ENCODE measurements at regions not wholly inside any gene's neighbourhood (a gene's known extent, or its start where the extent isn't known, plus 50 kb on each side); places are given as distances from the start of the nearest gene placed in this dataset.

DNA sequence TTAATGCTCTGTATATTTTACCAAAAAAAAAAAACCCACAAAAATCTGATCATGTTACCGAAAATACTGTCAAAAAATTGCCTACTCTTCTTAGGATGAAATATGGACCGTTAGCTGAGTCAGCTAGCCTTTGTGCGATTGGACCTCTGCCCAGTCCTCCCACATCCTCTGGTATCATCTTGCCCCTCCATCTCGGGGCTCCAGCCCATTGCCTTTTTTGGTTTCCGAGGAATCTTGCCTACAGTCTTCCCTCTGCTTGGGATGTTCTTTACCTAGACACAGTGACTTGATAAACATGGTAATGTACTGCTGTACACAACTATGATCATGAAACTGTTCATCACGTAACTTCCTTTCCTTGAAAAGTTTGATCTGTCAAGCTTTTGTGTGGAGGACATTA, 371.4 kb downstream of the SV2B start:
- H3K9ac ChIP-seq: no peak overlapping the region
- H3K36me3 ChIP-seq (ENCODE audit: low read depth): no peaks in the 10 kb centered on the region
- no peak overlapping the region for H2AFZ ChIP-seq
- no peak overlapping the region for H3K27ac ChIP-seq
- H3F3A ChIP-seq (ENCODE audit: insufficient read depth): no peaks in the 10 kb centered on the region
- H3K27me3 ChIP-seq (replicated peaks; ENCODE audit: insufficient read depth): 0 out of 2 replicates have a peak, but pooled peaks cover 3% of the 10 kb centered on the region
- H4K20me1 ChIP-seq (ENCODE audit: insufficient read depth): no peaks in the 10 kb centered on the region
- H3K4me1 ChIP-seq (ENCODE audit: insufficient read depth): no peaks in the 10 kb centered on the region
- WGBS, 2 experiments (ENCODE audit: low coverage in 1 of 2, low lambda C conversion rate in 2 of 2, missing lambda C conversion rate in 2 of 2): 56 to 69% methylated on average over 6 of the region's 6 CpGs
- TF ChIP-seq EZH2phosphoT487 (IDR thresholded peaks at IDR 0.05; ENCODE audit: insufficient read depth, low read depth): no peak
- TF ChIP-seq EZH2 (IDR thresholded peaks at IDR 0.05; ENCODE audit: insufficient read depth, poor library complexity, severe bottlenecking): no peak
- DNase-seq: no peak
- in situ Hi-C loops (cut with MboI): no loop called here
- no peak overlapping the region for H3K4me3 ChIP-seq
- no peaks in the 10 kb centered on the region for H3K9me2 ChIP-seq (ENCODE audit: insufficient read depth)
- no peaks in the 10 kb centered on the region for H3K79me2 ChIP-seq (ENCODE audit: insufficient read depth)
- H3K4me2 ChIP-seq (ENCODE audit: unreplicated experiment): no peak overlapping the region
- H3K9me3 ChIP-seq (ENCODE audit: low read depth): no peaks in the 10 kb centered on the region

GRCh38 chr15:91472316-91472756, 372.3 kb downstream of the SV2B start:
- Histone ChIP-seq H3K4me2 (ENCODE audit: unreplicated experiment) (no peak overlapping the region), H3K4me1 (ENCODE audit: insufficient read depth) (no peaks in the 10 kb centered on the region), H3K27ac (no peak overlapping the region), H3K27me3 (replicated peaks; ENCODE audit: insufficient read depth) (0 out of 2 replicates have a peak, but pooled peaks cover 3% of the 10 kb centered on the region), H3K79me2 (ENCODE audit: insufficient read depth) (no peaks in the 10 kb centered on the region), H4K20me1 (ENCODE audit: insufficient read depth) (no peaks in the 10 kb centered on the region), H3F3A (ENCODE audit: insufficient read depth) (no peaks in the 10 kb centered on the region), H2AFZ (no peak overlapping the region), H3K36me3 (ENCODE audit: low read depth) (no peaks in the 10 kb centered on the region), H3K9me3 (ENCODE audit: low read depth) (no peaks in the 10 kb centered on the region), H3K9me2 (ENCODE audit: insufficient read depth) (no peaks in the 10 kb centered on the region), H3K4me3 (no peak overlapping the region), H3K9ac (no peak overlapping the region)
- no peak for DNase-seq
- in situ Hi-C loops (cut with MboI): no loop called here
- TF ChIP-seq EZH2 (IDR thresholded peaks at IDR 0.05; ENCODE audit: insufficient read depth, poor library complexity, severe bottlenecking) (no peak), EZH2phosphoT487 (IDR thresholded peaks at IDR 0.05; ENCODE audit: insufficient read depth, low read depth) (no peak)
- 37 to 53% methylated on average over 3 of the region's 3 CpGs for WGBS, 2 experiments (ENCODE audit: low coverage in 1 of 2, low lambda C conversion rate in 2 of 2, missing lambda C conversion rate in 2 of 2)

GRCh38 chr15:91473894-91474545, 374.0 kb downstream of the SV2B start:
- H3K4me2 ChIP-seq (ENCODE audit: unreplicated experiment): no peak overlapping the region
- 33 to 37% methylated on average over 3 of the region's 3 CpGs for WGBS, 2 experiments (ENCODE audit: low coverage in 1 of 2, low lambda C conversion rate in 2 of 2, missing lambda C conversion rate in 2 of 2)
- no peaks in the 10 kb centered on the region for H3K36me3 ChIP-seq (ENCODE audit: low read depth)
- H2AFZ ChIP-seq: no peak overlapping the region
- H3K27ac ChIP-seq: no peak overlapping the region
- no peaks in the 10 kb centered on the region for H3K79me2 ChIP-seq (ENCODE audit: insufficient read depth)
- no peaks in the 10 kb centered on the region for H3F3A ChIP-seq (ENCODE audit: insufficient read depth)
- no peak for DNase-seq
- in situ Hi-C loops (cut with MboI): no loop called here
- no peak overlapping the region for H3K9ac ChIP-seq
- H3K9me3 ChIP-seq (ENCODE audit: low read depth): no peaks in the 10 kb centered on the region
- 0 out of 2 replicates have a peak, but pooled peaks cover 3% of the 10 kb centered on the region for H3K27me3 ChIP-seq (replicated peaks; ENCODE audit: insufficient read depth)
- no peak overlapping the region for H3K4me3 ChIP-seq
- H3K9me2 ChIP-seq (ENCODE audit: insufficient read depth): no peaks in the 10 kb centered on the region
- no peaks in the 10 kb centered on the region for H4K20me1 ChIP-seq (ENCODE audit: insufficient read depth)
- TF ChIP-seq EZH2 (IDR thresholded peaks at IDR 0.05; ENCODE audit: insufficient read depth, poor library complexity, severe bottlenecking) (no peak), EZH2phosphoT487 (IDR thresholded peaks at IDR 0.05; ENCODE audit: insufficient read depth, low read depth) (no peak)
- H3K4me1 ChIP-seq (ENCODE audit: insufficient read depth): no peaks in the 10 kb centered on the region

DNA sequence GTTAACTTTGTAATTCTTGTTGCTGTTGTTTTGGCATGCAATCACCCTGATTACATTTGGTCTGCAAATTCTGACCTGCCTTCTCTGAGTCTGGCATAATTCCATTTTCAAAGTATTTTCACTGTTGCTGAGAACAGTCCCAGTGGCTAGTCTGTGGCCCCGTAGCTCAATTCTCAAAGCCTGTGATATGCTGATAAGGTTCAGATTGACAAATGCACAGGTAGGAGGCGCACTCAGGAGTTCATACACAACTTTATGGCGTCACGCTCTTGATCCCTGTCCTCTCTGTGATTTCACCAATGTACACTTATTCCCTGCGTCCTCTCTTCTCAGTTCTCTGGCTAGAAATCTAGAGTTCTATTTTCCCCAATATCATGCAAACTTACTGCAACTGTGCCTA, 376.6 kb upstream of the SLCO3A1 start:
- no peak for DNase-seq
- Histone ChIP-seq H3K4me3 (no peak overlapping the region), H2AFZ (no peak overlapping the region), H3K27me3 (replicated peaks; ENCODE audit: insufficient read depth) (0 out of 2 replicates have a peak, but pooled peaks cover 3% of the 10 kb centered on the region), H3K4me1 (ENCODE audit: insufficient read depth) (no peaks in the 10 kb centered on the region), H4K20me1 (ENCODE audit: insufficient read depth) (no peaks in the 10 kb centered on the region), H3K79me2 (ENCODE audit: insufficient read depth) (no peaks in the 10 kb centered on the region), H3F3A (ENCODE audit: insufficient read depth) (no peaks in the 10 kb centered on the region), H3K27ac (no peak overlapping the region), H3K9ac (no peak overlapping the region), H3K36me3 (ENCODE audit: low read depth) (no peaks in the 10 kb centered on the region), H3K4me2 (ENCODE audit: unreplicated experiment) (no peak overlapping the region), H3K9me3 (ENCODE audit: low read depth) (no peaks in the 10 kb centered on the region), H3K9me2 (ENCODE audit: insufficient read depth) (no peaks in the 10 kb centered on the region)
- in situ Hi-C loops (cut with MboI): no loop called here
- 61 to 67% methylated on average over 5 of the region's 5 CpGs for WGBS, 2 experiments (ENCODE audit: low coverage in 1 of 2, low lambda C conversion rate in 2 of 2, missing lambda C conversion rate in 2 of 2)
- no peak for TF ChIP-seq EZH2phosphoT487 (IDR thresholded peaks at IDR 0.05; ENCODE audit: insufficient read depth, low read depth)
- TF ChIP-seq EZH2 (IDR thresholded peaks at IDR 0.05; ENCODE audit: insufficient read depth, poor library complexity, severe bottlenecking): no peak
